Stimulated activated CD8-positive, alpha-beta memory T cell treated with anti-CD3 and anti-CD28 coated beads, Interleukin-7, amount 100 ng/mL, for 4 hours (primary cell): ENCODE measurements at regions not wholly inside any gene's neighbourhood (a gene's known extent, or its start where the extent isn't known, plus 50 kb on each side); places are given as distances from the start of the nearest gene placed in this dataset.

ENCODE experiments used
- DNase-seq, 2 donors: peaks; one replicate each; pipeline ENCODE4 v3.0.0-alpha.2; 2020; ENCODE audit warnings: low read depth in 2 of 2

- no peak for DNase-seq
Observed at GRCh38 chr1:30319765-30320580, 403.4 kb downstream of the MATN1 start.

GRCh38 chr1:30318864-30319718, 404.3 kb downstream of the MATN1 start:
- DNase-seq: no peak

GRCh38 chr1:30318413-30318812, 405.0 kb downstream of the MATN1 start:
- no peak for DNase-seq

- no peak for DNase-seq
Observed at GRCh38 chr1:30317921-30318320, 405.5 kb downstream of the MATN1 start.

- no peak for DNase-seq
Observed at GRCh38 chr1:30316056-30316455, 407.3 kb downstream of the MATN1 start.

- DNase-seq: no peak
Observed at GRCh38 chr1:30315185-30315960, 408.0 kb downstream of the MATN1 start.

- no peak for DNase-seq
Observed at GRCh38 chr1:30314591-30314990, 408.8 kb downstream of the MATN1 start.

GRCh38 chr1:30313584-30313983, 409.8 kb downstream of the MATN1 start:
- no peak for DNase-seq

- no peak for DNase-seq
Observed at GRCh38 chr1:30313176-30313575, 410.2 kb downstream of the MATN1 start.

GRCh38 chr1:30312226-30312625, 411.2 kb downstream of the MATN1 start:
- DNase-seq: no peak

- no peak for DNase-seq
Observed at GRCh38 chr1:30311749-30312148, 411.6 kb downstream of the MATN1 start.

GRCh38 chr1:30310966-30311742, 412.2 kb downstream of the MATN1 start:
- no peak for DNase-seq

GRCh38 chr1:30307182-30307581, 416.2 kb downstream of the MATN1 start:
- DNase-seq: no peak

GRCh38 chr1:30305519-30305918, 417.9 kb downstream of the MATN1 start:
- DNase-seq: no peak

- DNase-seq: no peak
Observed at GRCh38 chr1:30305061-30305460, 418.3 kb downstream of the MATN1 start.

GRCh38 chr1:30304080-30304479, 419.3 kb downstream of the MATN1 start:
- DNase-seq: no peak

GRCh38 chr1:30303387-30303786, 420.0 kb downstream of the MATN1 start:
- no peak for DNase-seq

- no peak for DNase-seq
Observed at GRCh38 chr1:30302858-30303257, 420.5 kb downstream of the MATN1 start.

- DNase-seq: no peak
Observed at GRCh38 chr1:30300669-30301068, 422.7 kb downstream of the MATN1 start.

- DNase-seq: no peak
Observed at GRCh38 chr1:30299393-30299792, 424.0 kb downstream of the MATN1 start.

- no peak for DNase-seq
Observed at GRCh38 chr1:30295674-30296073, 427.7 kb downstream of the MATN1 start.
